CD8-positive, alpha-beta memory T cell (primary cell): ENCODE measurements at regions not wholly inside any gene's neighbourhood (a gene's known extent, or its start where the extent isn't known, plus 50 kb on each side); places are given as distances from the start of the nearest gene placed in this dataset.
"Not testable (repeated sequence)": the region's sequence is repeated elsewhere in the genome, so short reads cannot be mapped to it uniquely, and the experiment has no call there.

ENCODE experiments used
- CTCF ChIA-PET: fragments of 350-600 bp; sonication (Branson Sonifier 250); formaldehyde crosslinking; loops from one replicate; lab custom pipeline; 2021; ENCODE audit warnings: antibody characterized with exemption; lab: Charles Lee
- POLR2A ChIA-PET: fragments of 350-600 bp; sonication (Branson Sonifier 250); formaldehyde crosslinking; loops from one replicate; lab custom pipeline; 2021; ENCODE audit warnings: antibody characterized with exemption; lab: Charles Lee
- DNase-seq, 5 donors: peaks; one replicate each; pipeline versions ENCODE4 v3.0.0 to v3.0.0-alpha.2; 2020 to 2022; ENCODE audit warnings: mixed read lengths in 1 of 5
- H3K27ac ChIP-seq: one replicate; pipeline ENCODE4 v1.7.0; 2013; ENCODE audit warnings: low read depth, mild to moderate bottlenecking, low read length, moderate library complexity
- H3K27me3 ChIP-seq: 2 replicates; pipeline ENCODE4 v1.7.0; 2013; ENCODE audit warnings: low read length, mild to moderate bottlenecking; ENCODE audit not compliant: insufficient read depth, poor library complexity, severe bottlenecking
- H3K36me3 ChIP-seq: 2 replicates; pipeline ENCODE4 v1.7.0; 2013; ENCODE audit warnings: mild to moderate bottlenecking, low read length, moderate library complexity; ENCODE audit not compliant: insufficient read depth
- H3K4me1 ChIP-seq: 2 replicates; pipeline ENCODE4 v1.7.0; 2013; ENCODE audit warnings: mild to moderate bottlenecking, low read length, moderate library complexity; ENCODE audit not compliant: insufficient read depth
- H3K4me3 ChIP-seq: 2 replicates; pipeline ENCODE4 v1.7.0; 2013; ENCODE audit warnings: mild to moderate bottlenecking, low read length
- H3K9me3 ChIP-seq: 2 replicates; pipeline ENCODE4 v1.7.0; 2013; ENCODE audit warnings: mild to moderate bottlenecking, low read length
- H3K27ac Mint-ChIP-seq, 8 donors: one replicate each; pipeline ENCODE4 v1.8.0; 2020 to 2021; ENCODE audit warnings: mixed read lengths in 8 of 8, mild to moderate bottlenecking in 6 of 8, inconsistent platforms in 3 of 8, moderate library complexity in 3 of 8
- H3K27me3 Mint-ChIP-seq, 2 donors: one replicate each; pipeline ENCODE4 v1.8.0; 2020 to 2021; ENCODE audit warnings: mixed read lengths in 2 of 2, mild to moderate bottlenecking in 1 of 2, moderate library complexity in 1 of 2
- H3K36me3 Mint-ChIP-seq, 3 donors: one replicate each; pipeline ENCODE4 v1.8.0; 2020 to 2021; ENCODE audit warnings: mixed read lengths in 3 of 3, inconsistent platforms in 1 of 3, mild to moderate bottlenecking in 1 of 3
- H3K4me1 Mint-ChIP-seq, 3 donors: one replicate each; pipeline ENCODE4 v1.8.0; 2020 to 2021; ENCODE audit warnings: mixed read lengths in 3 of 3, inconsistent platforms in 1 of 3, mild to moderate bottlenecking in 1 of 3
- H3K4me3 Mint-ChIP-seq, 7 donors: one replicate each; pipeline ENCODE4 v1.8.0; 2020 to 2021; ENCODE audit warnings: mixed read lengths in 7 of 7, mild to moderate bottlenecking in 6 of 7, moderate library complexity in 4 of 7, inconsistent platforms in 2 of 7
- H3K9me3 Mint-ChIP-seq, 5 donors: one replicate each; pipeline ENCODE4 v1.8.0; 2020 to 2022; ENCODE audit warnings: mixed read lengths in 5 of 5, mild to moderate bottlenecking in 3 of 5, moderate library complexity in 2 of 5, inconsistent platforms in 1 of 5

GRCh38 chr15:95075792-95076677 is 844.7 kb downstream of the MCTP2 start:
- Histone ChIP-seq H3K27me3 (no peaks in the 10 kb centered on the region), H3K9me3 (no peaks in the 10 kb centered on the region), H3K4me3 (no peak overlapping the region), H3K36me3 (no peaks in the 10 kb centered on the region), H3K27ac (no peak overlapping the region), H3K4me1 (no peaks in the 10 kb centered on the region)
- POLR2A ChIA-PET = no interaction called here
- CTCF ChIA-PET = no interaction called here
- Mint-ChIP-seq H3K9me3 (peaks cover 0 to 5% (median 2%) of the 10 kb centered on the region in 5 donors), H3K4me3 (no peak overlapping the region), H3K27ac (no peak overlapping the region), H3K36me3 (no peaks in the 10 kb centered on the region), H3K4me1 (no peaks in the 10 kb centered on the region), H3K27me3 (no peaks in the 10 kb centered on the region)
- DNase-seq = no peak

GRCh38 chr15:95076678-95076990 is 845.3 kb downstream of the MCTP2 start:
- Histone ChIP-seq H3K4me3 (no peak overlapping the region), H3K4me1 (no peaks in the 10 kb centered on the region), H3K27me3 (no peaks in the 10 kb centered on the region), H3K9me3 (no peaks in the 10 kb centered on the region), H3K27ac (no peak overlapping the region), H3K36me3 (no peaks in the 10 kb centered on the region)
- H3K4me1 Mint-ChIP-seq = no peaks in the 10 kb centered on the region
- CTCF ChIA-PET = no interaction called here
- H3K27ac Mint-ChIP-seq = no peak overlapping the region
- no peak for DNase-seq
- no peak overlapping the region for H3K4me3 Mint-ChIP-seq
- no peaks in the 10 kb centered on the region for H3K36me3 Mint-ChIP-seq
- peaks cover 0 to 5% (median 2%) of the 10 kb centered on the region in 5 donors for H3K9me3 Mint-ChIP-seq
- H3K27me3 Mint-ChIP-seq = no peaks in the 10 kb centered on the region
- POLR2A ChIA-PET = no interaction called here

GRCh38 chr15:95078003-95078402 is 846.6 kb downstream of the MCTP2 start:
- CTCF ChIA-PET = no interaction called here
- Histone ChIP-seq H3K9me3 (no peaks in the 10 kb centered on the region), H3K36me3 (no peaks in the 10 kb centered on the region), H3K27me3 (no peaks in the 10 kb centered on the region), H3K4me1 (no peaks in the 10 kb centered on the region), H3K27ac (no peak overlapping the region), H3K4me3 (no peak overlapping the region)
- DNase-seq = no peak
- no peaks in the 10 kb centered on the region for H3K4me1 Mint-ChIP-seq
- no peak overlapping the region for H3K27ac Mint-ChIP-seq
- H3K4me3 Mint-ChIP-seq = no peak overlapping the region
- H3K9me3 Mint-ChIP-seq = peaks cover 0 to 5% (median 2%) of the 10 kb centered on the region in 5 donors
- no peaks in the 10 kb centered on the region for H3K36me3 Mint-ChIP-seq
- POLR2A ChIA-PET = no interaction called here
- no peaks in the 10 kb centered on the region for H3K27me3 Mint-ChIP-seq

GRCh38 chr15:95080228-95080627 is 848.9 kb downstream of the MCTP2 start:
- H3K27ac Mint-ChIP-seq, H3K4me3 ChIP-seq, CTCF ChIA-PET, H3K36me3 Mint-ChIP-seq, H3K4me1 Mint-ChIP-seq, H3K27me3 Mint-ChIP-seq, H3K4me1 ChIP-seq, H3K4me3 Mint-ChIP-seq, POLR2A ChIA-PET, H3K9me3 ChIP-seq, H3K27ac ChIP-seq, H3K36me3 ChIP-seq, H3K27me3 ChIP-seq, H3K9me3 Mint-ChIP-seq, DNase-seq: not testable (repeated sequence)

DNA sequence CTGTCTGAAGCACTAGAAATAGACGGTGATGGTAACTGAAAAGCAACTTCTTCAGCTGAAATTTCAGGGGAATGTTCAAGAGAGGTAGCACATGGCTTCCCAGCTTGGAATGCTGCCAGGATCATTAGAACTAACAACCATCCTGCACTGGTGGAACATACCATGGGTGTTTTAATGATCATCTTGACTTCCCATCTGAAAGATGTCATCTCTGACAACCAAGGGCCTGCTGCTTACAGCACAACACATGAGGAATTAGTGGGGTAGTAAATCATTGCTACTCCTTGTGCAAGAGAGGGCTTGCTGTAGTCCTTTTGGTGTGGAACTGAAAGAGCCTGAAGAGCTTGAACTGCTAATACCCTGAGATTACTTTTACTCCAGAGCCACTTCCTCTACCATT is 853.7 kb downstream of the MCTP2 start:
- no peaks in the 10 kb centered on the region for H3K27me3 ChIP-seq
- H3K27ac Mint-ChIP-seq = no peak overlapping the region
- no peaks in the 10 kb centered on the region for H3K27me3 Mint-ChIP-seq
- POLR2A ChIA-PET = no interaction called here
- no peaks in the 10 kb centered on the region for H3K36me3 Mint-ChIP-seq
- H3K4me1 Mint-ChIP-seq = no peaks in the 10 kb centered on the region
- no peak overlapping the region for H3K4me3 ChIP-seq
- peaks cover 0 to 2% (median 0%) of the 10 kb centered on the region in 5 donors for H3K9me3 Mint-ChIP-seq
- H3K36me3 ChIP-seq = no peaks in the 10 kb centered on the region
- H3K4me3 Mint-ChIP-seq = no peak overlapping the region
- CTCF ChIA-PET = no interaction called here
- H3K27ac ChIP-seq = no peak overlapping the region
- DNase-seq = no peak
- H3K4me1 ChIP-seq = no peaks in the 10 kb centered on the region
- H3K9me3 ChIP-seq = no peaks in the 10 kb centered on the region

GRCh38 chr15:95086531-95087252 is 855.3 kb downstream of the MCTP2 start:
- ChIA-PET POLR2A (no interaction called here), CTCF (no interaction called here)
- Mint-ChIP-seq H3K27me3 (no peaks in the 10 kb centered on the region), H3K36me3 (no peaks in the 10 kb centered on the region), H3K4me3 (no peak overlapping the region), H3K4me1 (no peaks in the 10 kb centered on the region), H3K27ac (no peak overlapping the region), H3K9me3 (peaks cover 0 to 5% (median 0%) of the 10 kb centered on the region in 5 donors)
- Histone ChIP-seq H3K9me3 (no peaks in the 10 kb centered on the region), H3K27me3 (no peaks in the 10 kb centered on the region), H3K4me3 (no peak overlapping the region), H3K4me1 (no peaks in the 10 kb centered on the region), H3K36me3 (no peaks in the 10 kb centered on the region), H3K27ac (no peak overlapping the region)
- no peak for DNase-seq

DNA sequence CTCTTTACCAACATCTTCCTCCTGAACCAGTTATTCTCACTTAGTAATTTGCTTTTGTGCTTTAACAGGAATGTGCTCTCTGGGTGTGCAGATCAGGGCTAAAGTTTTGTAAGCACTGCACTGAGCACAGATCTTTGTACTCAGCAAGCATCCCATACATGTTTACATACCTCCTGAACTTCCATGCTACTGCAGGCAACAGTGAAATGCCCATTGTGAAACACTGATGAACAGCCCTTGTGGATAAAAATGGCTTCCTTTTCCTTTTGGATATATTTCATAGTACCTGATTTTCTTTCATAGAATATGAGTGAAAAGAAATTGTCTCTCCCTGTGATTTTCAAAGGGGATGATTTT is 855.9 kb downstream of the MCTP2 start:
- H3K9me3 ChIP-seq = no peaks in the 10 kb centered on the region
- no peaks in the 10 kb centered on the region for H3K4me1 Mint-ChIP-seq
- no peak for DNase-seq
- H3K4me3 Mint-ChIP-seq = no peak overlapping the region
- H3K9me3 Mint-ChIP-seq = peaks cover 0 to 5% (median 2%) of the 10 kb centered on the region in 5 donors
- no peaks in the 10 kb centered on the region for H3K36me3 ChIP-seq
- no peak overlapping the region for H3K27ac Mint-ChIP-seq
- no peak overlapping the region for H3K27ac ChIP-seq
- no peak overlapping the region for H3K4me3 ChIP-seq
- no peaks in the 10 kb centered on the region for H3K27me3 Mint-ChIP-seq
- POLR2A ChIA-PET = no interaction called here
- H3K36me3 Mint-ChIP-seq = no peaks in the 10 kb centered on the region
- CTCF ChIA-PET = no interaction called here
- H3K4me1 ChIP-seq = no peaks in the 10 kb centered on the region
- H3K27me3 ChIP-seq = no peaks in the 10 kb centered on the region

- no peaks in the 10 kb centered on the region for H3K27me3 ChIP-seq
- no peak overlapping the region for H3K4me3 ChIP-seq
- no peaks in the 10 kb centered on the region for H3K4me1 Mint-ChIP-seq
- H3K27me3 Mint-ChIP-seq = no peaks in the 10 kb centered on the region
- no peak overlapping the region for H3K27ac ChIP-seq
- H3K36me3 ChIP-seq = no peaks in the 10 kb centered on the region
- CTCF ChIA-PET = no interaction called here
- H3K9me3 Mint-ChIP-seq = peaks cover 0 to 6% (median 2%) of the 10 kb centered on the region in 5 donors
- no peaks in the 10 kb centered on the region for H3K4me1 ChIP-seq
- no peak overlapping the region for H3K4me3 Mint-ChIP-seq
- no peaks in the 10 kb centered on the region for H3K36me3 Mint-ChIP-seq
- POLR2A ChIA-PET = no interaction called here
- H3K27ac Mint-ChIP-seq = no peak overlapping the region
- no peak for DNase-seq
- no peaks in the 10 kb centered on the region for H3K9me3 ChIP-seq
Observed at GRCh38 chr15:95091444-95091843, 860.1 kb downstream of the MCTP2 start.
